ENCODE measurements at regions not wholly inside any gene's neighbourhood (a gene's known extent, or its start where the extent isn't known, plus 50 kb on each side); places are given as distances from the start of the nearest gene placed in this dataset.

- TF ChIP-seq GLI4 (tag by site-specific recombination; IDR thresholded peaks at IDR 0.05) (no peak), ZNF174 (tag by site-specific recombination; IDR thresholded peaks at IDR 0.05) (no peak), ZNF169 (tag by site-specific recombination; IDR thresholded peaks at IDR 0.05) (no peak), WT1 (tag by site-specific recombination; IDR thresholded peaks at IDR 0.05) (no peak), PRDM2 (tag by site-specific recombination; IDR thresholded peaks at IDR 0.05; ENCODE audit: borderline replicate concordance) (no peak), ZNF138 (tag by site-specific recombination; IDR thresholded peaks at IDR 0.05; ENCODE audit: borderline replicate concordance) (no peak), IKZF3 (tag by site-specific recombination; IDR thresholded peaks at IDR 0.05) (no peak), ZNF350 (tag by site-specific recombination; IDR thresholded peaks at IDR 0.05) (no peak), ZBTB21 (tag by site-specific recombination; IDR thresholded peaks at IDR 0.05) (no peak), ZBTB20 (tag by site-specific recombination; IDR thresholded peaks at IDR 0.05) (no peak), ZNF302 (tag by site-specific recombination; IDR thresholded peaks at IDR 0.05; ENCODE audit: low read depth) (no peak), KLF10 (tag by site-specific recombination; IDR thresholded peaks at IDR 0.05) (no peak), ZNF707 (tag by site-specific recombination; IDR thresholded peaks at IDR 0.05) (no peak), ZNF24 (tag by site-specific recombination; IDR thresholded peaks at IDR 0.05) (no peak), ZNF560 (tag by site-specific recombination; IDR thresholded peaks at IDR 0.05; ENCODE audit: borderline replicate concordance) (no peak), GLIS2 (tag by site-specific recombination; IDR thresholded peaks at IDR 0.05) (no peak)
- TF ChIP-seq, protein P1, sequence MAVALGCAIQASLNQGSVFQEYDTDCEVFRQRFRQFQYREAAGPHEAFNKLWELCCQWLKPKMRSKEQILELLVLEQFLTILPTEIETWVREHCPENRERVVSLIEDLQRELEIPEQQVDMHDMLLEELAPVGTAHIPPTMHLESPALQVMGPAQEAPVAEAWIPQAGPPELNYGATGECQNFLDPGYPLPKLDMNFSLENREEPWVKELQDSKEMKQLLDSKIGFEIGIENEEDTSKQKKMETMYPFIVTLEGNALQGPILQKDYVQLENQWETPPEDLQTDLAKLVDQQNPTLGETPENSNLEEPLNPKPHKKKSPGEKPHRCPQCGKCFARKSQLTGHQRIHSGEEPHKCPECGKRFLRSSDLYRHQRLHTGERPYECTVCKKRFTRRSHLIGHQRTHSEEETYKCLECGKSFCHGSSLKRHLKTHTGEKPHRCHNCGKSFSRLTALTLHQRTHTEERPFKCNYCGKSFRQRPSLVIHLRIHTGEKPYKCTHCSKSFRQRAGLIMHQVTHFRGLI (tag by site-specific recombination; IDR thresholded peaks at IDR 0.05) = no peak
- TF ChIP-seq, protein P2, sequence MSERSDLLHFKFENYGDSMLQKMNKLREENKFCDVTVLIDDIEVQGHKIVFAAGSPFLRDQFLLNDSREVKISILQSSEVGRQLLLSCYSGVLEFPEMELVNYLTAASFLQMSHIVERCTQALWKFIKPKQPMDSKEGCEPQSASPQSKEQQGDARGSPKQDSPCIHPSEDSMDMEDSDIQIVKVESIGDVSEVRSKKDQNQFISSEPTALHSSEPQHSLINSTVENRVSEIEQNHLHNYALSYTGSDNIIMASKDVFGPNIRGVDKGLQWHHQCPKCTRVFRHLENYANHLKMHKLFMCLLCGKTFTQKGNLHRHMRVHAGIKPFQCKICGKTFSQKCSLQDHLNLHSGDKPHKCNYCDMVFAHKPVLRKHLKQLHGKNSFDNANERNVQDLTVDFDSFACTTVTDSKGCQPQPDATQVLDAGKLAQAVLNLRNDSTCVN (tag by site-specific recombination; optimal IDR thresholded peaks at IDR 0.05) = no peak
- H3K4me1 ChIP-seq (ENCODE audit: control insufficient read depth, insufficient read depth, low read length) = peaks cover 13% of the 10 kb centered on the region
- no peaks in the 10 kb centered on the region for H3K36me3 ChIP-seq (ENCODE audit: control insufficient read depth in 2 of 2, insufficient read depth in 1 of 2, low read length in 2 of 2)
- H3K4me3 ChIP-seq (ENCODE audit: low read depth, low read length) = no peak overlapping the region
- H3K9me3 ChIP-seq (ENCODE audit: control insufficient read depth, insufficient read depth, low read depth, low read length) = no peaks in the 10 kb centered on the region
- ChIA-PET CTCF (no interaction called here), POLR2A (no interaction called here)
- no peak overlapping the region for H3K27ac ChIP-seq (ENCODE audit: extremely low read depth, low read depth, low read length)
Observed at GRCh38 chr10:94092848-94093247, 99.1 kb downstream of the PLCE1 start.

All from HEK293 (cell line).